GM12872 (cell line): ENCODE measurements at regions not wholly inside any gene's neighbourhood (a gene's known extent, or its start where the extent isn't known, plus 50 kb on each side); places are given as distances from the start of the nearest gene placed in this dataset.

Source experiments
- CTCF ChIP-seq: IDR thresholded peaks from 3 replicates; pipeline ENCODE4 v1.5.1; 2011; ENCODE audit warnings: low read depth, mild to moderate bottlenecking, low read length, moderate library complexity; ENCODE audit not compliant: insufficient read depth

GRCh38 chr4:121551881-121552280, 144.9 kb downstream of the ANXA5 start:
- TF ChIP-seq CTCF = no peak

GRCh38 chr4:121551271-121551670, 145.5 kb downstream of the ANXA5 start:
- no peak for TF ChIP-seq CTCF

- TF ChIP-seq CTCF = no peak
Observed at GRCh38 chr4:121541696-121542095, 155.1 kb downstream of the ANXA5 start.

- TF ChIP-seq CTCF = peak; percentile 13; the same call in 1 of the 3 replicates
Observed at GRCh38 chr4:121535351-121535750, 154.5 kb upstream of the QRFPR start.

GRCh38 chr4:121534187-121534586, 153.4 kb upstream of the QRFPR start:
- TF ChIP-seq CTCF = no peak

- TF ChIP-seq CTCF = no peak
Observed at GRCh38 chr4:121526509-121526908, 145.7 kb upstream of the QRFPR start.

- no peak for TF ChIP-seq CTCF
Observed at GRCh38 chr4:121519236-121519838, 138.5 kb upstream of the QRFPR start.
